ENCODE measurements at regions not wholly inside any gene's neighbourhood (a gene's known extent, or its start where the extent isn't known, plus 50 kb on each side); places are given as distances from the start of the nearest gene placed in this dataset.

- TF ChIP-seq CUX1 (IDR thresholded peaks at IDR 0.05; ENCODE audit: insufficient replicate concordance, low read depth, low read length) (no peak), MAX (IDR thresholded peaks at IDR 0.05; ENCODE audit: low read depth, low read length) (no peak), HDAC6 (IDR thresholded peaks at IDR 0.05; ENCODE audit: unreplicated experiment) (no peak), IKZF1 (conservative IDR thresholded peaks at IDR 0.05) (no peak), KDM1A (IDR thresholded peaks at IDR 0.05; ENCODE audit: borderline replicate concordance) (no peak)
These were observed 456.2 kb upstream of the NECTIN3 start (continued) for GRCh38 chr3:110615454-110615853.

GRCh38 chr3:110618512-110619226, 452.9 kb upstream of the NECTIN3 start:
- Histone ChIP-seq H3K36me3 (ENCODE audit: control insufficient read depth in 2 of 2, insufficient read depth in 2 of 2, low read length in 1 of 2) (no peaks in the 10 kb centered on the region), H2AFZ (ENCODE audit: control insufficient read depth, low read depth, low read length) (no peak overlapping the region), H3K4me2 (ENCODE audit: control insufficient read depth, insufficient read depth) (no peak overlapping the region), H3K9ac (ENCODE audit: control insufficient read depth, insufficient read depth, low read length) (no peak overlapping the region), H3K79me2 (ENCODE audit: control insufficient read depth, insufficient read depth, low read length) (no peaks in the 10 kb centered on the region), H3K9me3 (replicated peaks; ENCODE audit: control insufficient read depth, insufficient read depth, low read length) (no peaks in the 10 kb centered on the region), H3K4me1 (ENCODE audit: control insufficient read depth, insufficient read depth, low read length) (no peaks in the 10 kb centered on the region), H3K27ac (ENCODE audit: control insufficient read depth, insufficient read depth) (no peak overlapping the region), H3K27me3 (replicated peaks in 1 of 2; ENCODE audit: control insufficient read depth in 2 of 2, insufficient read depth in 2 of 2, low read length in 1 of 2) (no peaks in the 10 kb centered on the region), H4K20me1 (ENCODE audit: control insufficient read depth, insufficient read depth) (no peaks in the 10 kb centered on the region), H3K4me3 (no peak overlapping the region)
- DNase-seq (ENCODE audit: low read depth, low spot score) (no peak), ATAC-seq (no peak), FAIRE-seq (no peak)
- ChIA-PET POLR2A (no interaction called here), SMC1A (ENCODE audit: uncharacterized antibody, unreplicated experiment) (no interaction called here), RAD21 (ENCODE audit: unreplicated experiment) (no interaction called here), CTCF (no interaction called here)
- TF ChIP-seq POU2F2 (IDR thresholded peaks at IDR 0.05; ENCODE audit: borderline replicate concordance, low read depth, low read length) = no peak
- TF ChIP-seq ETV6 (conservative IDR thresholded peaks at IDR 0.05 in 1 of 2, IDR thresholded peaks at IDR 0.05 in 1 of 2; ENCODE audit: borderline replicate concordance in 1 of 2, low read depth in 1 of 2) = no peak
- TF ChIP-seq HDGF (IDR thresholded peaks at IDR 0.05) = no peak
- no peak for TF ChIP-seq RCOR1 (conservative IDR thresholded peaks at IDR 0.05; ENCODE audit: low read depth, low read length)
- no peak for TF ChIP-seq CHD2 (IDR thresholded peaks at IDR 0.05; ENCODE audit: borderline replicate concordance, low read depth, low read length)
- TF ChIP-seq RB1 (IDR thresholded peaks at IDR 0.05; ENCODE audit: borderline replicate concordance) = no peak
- BruUV-seq (replicated peaks) = no TSS peak
- in situ Hi-C loops (cut with MboI) = no loop called here
- WGBS (ENCODE audit: insufficient coverage, insufficient replicate concordance, low lambda C conversion rate, missing lambda C conversion rate) = 18% methylated on average over 2 of the region's 2 CpGs
- intact Hi-C loops (cut with micrococcal nuclease; ENCODE audit: unreplicated experiment) = no loop called here

Data from GM12878 (cell line).